Spinal cord (tissue), 9 donors: ENCODE measurements at regions not wholly inside any gene's neighbourhood (a gene's known extent, or its start where the extent isn't known, plus 50 kb on each side); places are given as distances from the start of the nearest gene placed in this dataset.
A peak's percentile ranks its signal among the peaks of the same experiment; 100 is the strongest.
"Not testable (repeated sequence)": the region's sequence is repeated elsewhere in the genome, so short reads cannot be mapped to it uniquely, and the experiment has no call there.

ENCODE experiments used
- DNase-seq, 6 donors: peaks; one replicate each; pipeline versions ENCODE4 v3.0.0 to v3.0.0-alpha.2; 2013 to 2015; ENCODE audit warnings: low spot score in 6 of 6, low read depth in 4 of 6
- H3K27ac ChIP-seq: one replicate; pipeline ENCODE4 v1.5.1; 2013; ENCODE audit warnings: low read depth, low read length, control low read depth
- H3K27me3 ChIP-seq: one replicate; pipeline ENCODE4 v1.6.1; 2013; ENCODE audit warnings: low read length; ENCODE audit not compliant: control insufficient read depth, insufficient read depth
- H3K36me3 ChIP-seq: one replicate; pipeline ENCODE4 v1.6.1; 2013; ENCODE audit warnings: low read length; ENCODE audit not compliant: control insufficient read depth, insufficient read depth
- H3K4me1 ChIP-seq: one replicate; pipeline ENCODE4 v1.6.1; 2013; ENCODE audit warnings: low read length; ENCODE audit not compliant: control insufficient read depth, insufficient read depth
- H3K4me3 ChIP-seq: one replicate; pipeline ENCODE4 v1.5.1; 2013; ENCODE audit warnings: low read depth, low read length, control low read depth
- H3K9me3 ChIP-seq: one replicate; pipeline ENCODE4 v1.6.1; 2013; ENCODE audit warnings: low read length; ENCODE audit not compliant: control insufficient read depth, insufficient read depth
- WGBS: methylation state at CpG from one replicate; pipeline ENCODE4 v1.1.5; 2013; ENCODE audit warnings: missing lambda C conversion rate; ENCODE audit not compliant: insufficient coverage; 5-methylcytosine and 5-hydroxymethylcytosine counted together
- donor health status: healthy.

DNA sequence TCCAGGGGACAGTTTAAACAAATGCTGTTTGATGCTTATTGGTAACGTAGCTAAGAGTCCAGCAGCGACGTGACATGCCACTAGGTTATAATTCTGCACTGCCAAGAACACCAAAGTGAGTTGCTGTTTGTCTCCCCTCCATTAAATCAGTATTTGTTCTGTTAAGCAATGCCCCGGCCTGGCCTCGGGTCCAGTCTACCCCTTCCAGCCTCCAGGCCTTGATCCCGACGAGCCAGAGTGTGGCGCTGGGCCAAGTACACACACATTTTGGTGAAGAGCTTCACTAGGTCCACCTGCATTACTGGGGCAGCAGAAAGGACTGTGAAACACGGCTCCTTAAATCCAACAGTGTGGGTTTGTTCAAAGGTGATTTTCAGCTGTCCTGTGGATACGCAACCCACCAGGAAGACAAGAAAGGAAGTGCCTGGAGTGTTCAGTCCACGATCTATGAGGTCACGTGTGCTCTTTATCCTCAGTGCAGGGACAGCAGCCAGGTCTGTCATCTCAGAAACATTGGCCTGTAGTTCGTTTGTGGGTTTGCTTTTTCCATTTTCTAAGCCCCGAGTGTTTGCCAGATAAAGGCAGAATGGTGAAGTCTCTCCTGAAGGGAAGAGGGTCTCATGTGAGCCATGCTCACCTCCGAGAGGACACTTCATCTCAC, 58.7 kb upstream of the GPR31 start:
- WGBS = 51% methylated on average over 9 of the region's 15 CpGs
- not testable (repeated sequence) for H3K4me3 ChIP-seq, DNase-seq

DNA sequence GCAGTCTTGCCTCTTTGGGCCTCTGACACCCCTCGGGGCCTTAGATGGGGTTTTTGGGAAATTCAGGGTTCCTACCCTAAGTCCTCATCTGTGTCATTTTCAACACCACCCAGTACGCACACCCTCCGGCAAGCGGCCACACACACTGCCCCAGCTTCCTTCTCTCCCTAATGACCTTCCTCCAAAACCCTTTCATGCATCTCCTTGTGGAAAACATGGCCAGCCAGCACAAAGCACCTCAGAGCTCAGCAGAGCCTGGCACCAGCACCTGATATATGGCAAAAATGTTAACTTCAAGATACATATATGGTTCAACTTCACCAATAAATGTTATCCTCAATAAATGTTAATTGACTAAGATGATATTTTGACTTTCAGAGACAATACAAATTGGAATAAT, 59.3 kb upstream of the GPR31 start:
- H3K4me1 ChIP-seq = peaks cover 11% of the 10 kb centered on the region
- WGBS = 96% methylated on average over 3 of the region's 4 CpGs
- not testable (repeated sequence) for H3K36me3 ChIP-seq, DNase-seq, H3K27me3 ChIP-seq, H3K27ac ChIP-seq, H3K4me3 ChIP-seq, H3K9me3 ChIP-seq

More for the DNA sequence above, 58.7 kb upstream of the GPR31 start:
- H3K9me3 ChIP-seq, H3K27me3 ChIP-seq, H3K27ac ChIP-seq, H3K36me3 ChIP-seq: not testable (repeated sequence)
- H3K4me1 ChIP-seq = peaks cover 11% of the 10 kb centered on the region

DNA sequence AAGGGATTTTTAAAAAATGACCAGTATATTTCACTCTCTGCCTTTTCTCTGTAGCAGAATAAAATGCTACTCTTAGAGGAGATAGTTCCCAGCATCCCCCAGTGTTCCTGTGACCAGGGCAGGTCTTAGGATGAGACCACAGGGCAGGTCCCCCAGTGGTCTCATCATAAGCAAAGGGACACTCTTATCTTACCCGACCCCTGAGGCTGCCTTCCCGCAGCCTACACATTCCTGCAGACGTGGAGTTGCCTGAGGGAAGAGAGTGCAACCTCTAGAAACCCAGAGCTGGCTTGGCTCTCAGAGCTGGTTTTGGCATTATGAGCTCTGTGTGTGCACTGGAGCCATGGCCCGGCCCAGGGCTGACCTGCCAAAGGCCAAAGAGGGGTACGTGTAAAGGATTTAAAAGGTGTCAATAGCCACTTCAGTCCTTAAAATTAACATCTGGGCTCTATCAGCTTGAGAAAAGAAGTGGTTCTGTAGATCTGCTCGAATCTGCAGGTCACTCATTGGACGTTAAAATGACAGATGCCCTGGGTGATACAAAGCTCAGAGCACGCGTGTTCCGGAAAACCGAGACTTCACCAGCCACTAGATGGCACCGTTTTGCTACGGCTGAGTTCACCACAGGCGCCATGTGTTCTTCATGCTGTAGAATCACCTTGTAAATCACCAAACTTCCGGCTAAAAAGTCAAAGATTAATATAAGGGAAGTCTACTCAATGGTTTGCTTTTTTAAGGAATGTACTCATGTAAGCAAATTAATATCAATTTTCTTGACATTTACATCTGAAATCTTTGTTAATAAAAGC, 60.4 kb upstream of the GPR31 start:
- not testable (repeated sequence) for H3K9me3 ChIP-seq, H3K4me1 ChIP-seq, H3K36me3 ChIP-seq, H3K4me3 ChIP-seq, H3K27me3 ChIP-seq, H3K27ac ChIP-seq
- no CpG with 5 or more reads among the region's 15 CpGs for WGBS
- DNase-seq = peak in 2 of 6 donors; percentile 65 to 77

- not testable (repeated sequence) for DNase-seq, H3K36me3 ChIP-seq
- WGBS = 75% methylated on average over 4 of the region's 4 CpGs
These were observed 61.3 kb upstream of the GPR31 start for GRCh38 chr6:167219079-167219478.

GRCh38 chr6:167219967-167220512, 62.3 kb upstream of the GPR31 start:
- H3K27ac ChIP-seq = no peak overlapping the region
- H3K27me3 ChIP-seq = no peaks in the 10 kb centered on the region
- H3K4me1 ChIP-seq = no peaks in the 10 kb centered on the region
- DNase-seq = peak in 3 of 6 donors; percentile 42 to 95 (median 60)
- H3K36me3 ChIP-seq = no peaks in the 10 kb centered on the region
- no peaks in the 10 kb centered on the region for H3K9me3 ChIP-seq
- 71% methylated on average over 14 of the region's 19 CpGs for WGBS
- no peak overlapping the region for H3K4me3 ChIP-seq

More at GRCh38 chr6:167219079-167219478, 61.3 kb upstream of the GPR31 start:
- H3K27me3 ChIP-seq, H3K9me3 ChIP-seq, H3K4me1 ChIP-seq, H3K4me3 ChIP-seq, H3K27ac ChIP-seq: not testable (repeated sequence)

DNA sequence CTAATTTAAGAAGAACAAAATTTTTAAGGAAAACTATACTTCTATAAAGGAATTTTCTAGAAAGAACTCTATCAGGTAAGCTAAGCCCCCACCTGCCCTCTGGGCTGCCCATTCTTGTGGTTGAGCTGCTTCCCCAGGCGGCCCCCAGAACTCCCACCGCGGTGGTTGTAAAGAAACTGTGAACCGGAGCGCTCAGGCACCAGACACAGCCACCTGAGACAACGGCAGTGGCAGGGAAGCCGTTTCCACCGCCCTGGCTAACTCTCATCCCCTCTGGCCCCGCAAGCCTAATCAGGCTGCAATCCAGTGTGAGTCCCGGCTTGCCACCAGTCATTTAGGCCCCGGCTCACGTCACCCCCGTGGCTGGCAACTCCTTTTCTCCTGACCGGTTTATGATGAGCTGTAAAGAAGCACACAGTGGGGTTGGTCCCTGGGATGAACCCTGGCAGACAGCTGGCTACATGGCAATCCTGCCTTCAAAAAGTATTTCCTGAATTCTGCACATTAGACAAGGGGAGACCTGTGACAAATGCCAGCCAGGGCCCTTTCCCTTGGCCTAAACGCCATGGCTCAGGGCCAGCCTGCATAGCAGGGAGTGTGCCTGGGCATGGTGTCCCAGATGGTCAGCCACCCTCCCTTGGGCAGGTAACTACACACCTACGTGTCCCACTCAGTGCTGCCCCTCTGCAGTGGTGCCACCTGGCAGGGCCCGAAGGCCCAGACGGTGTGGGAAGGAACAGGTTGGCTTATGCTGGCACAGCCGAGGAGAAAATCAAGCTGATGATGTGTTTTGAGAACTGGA, 63.8 kb upstream of the GPR31 start:
- H3K27me3 ChIP-seq = peaks cover 2% of the 10 kb centered on the region
- 53% methylated on average over 15 of the region's 19 CpGs for WGBS
- no peaks in the 10 kb centered on the region for H3K4me1 ChIP-seq
- H3K36me3 ChIP-seq = no peaks in the 10 kb centered on the region
- DNase-seq = no peak
- H3K27ac ChIP-seq = no peak overlapping the region
- H3K4me3 ChIP-seq = no peak overlapping the region
- no peaks in the 10 kb centered on the region for H3K9me3 ChIP-seq

DNA sequence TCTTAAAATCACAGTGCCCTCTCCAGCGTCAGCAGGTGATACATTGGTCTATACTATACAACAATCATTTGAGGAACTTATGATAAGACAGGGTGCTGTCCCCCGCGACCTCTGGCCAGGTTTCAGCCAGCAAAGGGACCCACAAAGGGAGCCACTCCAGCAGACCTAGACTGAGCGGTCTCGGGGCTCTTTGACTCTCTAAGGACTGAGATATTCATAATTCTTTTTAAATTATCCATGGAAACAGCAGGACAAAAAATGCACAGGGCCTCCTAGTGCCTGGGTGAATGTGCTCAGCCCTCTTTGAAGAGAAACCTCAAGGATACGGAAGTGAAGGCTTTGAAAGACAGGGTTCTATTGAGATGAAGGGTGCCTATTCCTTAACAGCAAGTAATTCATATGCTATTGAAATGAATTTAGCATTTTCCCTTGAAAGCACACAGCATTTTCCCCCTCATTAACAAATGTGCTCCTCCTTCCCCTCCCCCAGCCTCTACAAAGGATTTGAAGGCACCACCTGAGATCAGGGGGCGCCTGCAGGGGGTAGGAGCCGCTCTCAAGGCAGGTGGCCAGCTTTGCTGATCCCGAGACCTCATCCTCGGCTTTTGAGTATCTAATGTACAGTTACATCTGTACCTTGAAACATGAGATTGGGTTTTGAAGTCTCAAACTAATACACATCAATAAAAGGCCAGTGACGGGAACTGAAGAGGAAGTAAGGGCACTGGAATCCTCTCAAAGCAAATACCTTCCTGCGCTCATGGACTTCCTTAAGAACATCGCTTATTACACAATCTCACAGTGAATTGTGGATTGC, 65.3 kb upstream of the UNC93A start:
- not testable (repeated sequence) for H3K36me3 ChIP-seq, DNase-seq, H3K27me3 ChIP-seq, H3K4me3 ChIP-seq, H3K4me1 ChIP-seq, H3K9me3 ChIP-seq, H3K27ac ChIP-seq
- no CpG with 5 or more reads among the region's 13 CpGs for WGBS

- Histone ChIP-seq H3K27me3 (peaks cover 2% of the 10 kb centered on the region), H3K36me3 (no peaks in the 10 kb centered on the region), H3K27ac (no peak overlapping the region), H3K4me1 (no peaks in the 10 kb centered on the region), H3K9me3 (no peaks in the 10 kb centered on the region), H3K4me3 (no peak overlapping the region)
- 57% methylated on average over 1 of the region's 3 CpGs for WGBS
- peak in 1 of 6 donors; percentile 43 for DNase-seq
These were observed 64.8 kb upstream of the UNC93A start for GRCh38 chr6:167226383-167226685.

DNA sequence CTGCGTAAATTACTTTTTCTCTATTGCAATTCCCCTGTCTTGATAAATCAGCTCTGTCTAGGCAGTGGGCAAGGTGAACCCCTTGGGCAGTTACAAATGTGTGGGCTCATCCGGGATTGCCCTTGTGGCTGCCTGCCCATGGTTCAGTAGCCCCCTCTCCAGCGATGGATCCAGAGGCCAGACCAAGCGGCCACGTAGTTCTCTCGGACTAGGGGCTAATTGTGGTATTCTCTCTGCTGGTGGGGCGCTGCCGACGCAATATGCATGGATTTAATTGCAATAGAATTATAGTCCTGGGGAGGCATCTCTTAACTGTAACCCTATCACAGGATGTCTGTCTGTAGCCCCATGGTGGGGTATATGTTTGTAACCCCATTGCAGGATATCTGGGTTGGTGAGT, 64.3 kb upstream of the UNC93A start:
- H3K36me3 ChIP-seq = no peaks in the 10 kb centered on the region
- H3K27me3 ChIP-seq = peaks cover 2% of the 10 kb centered on the region
- 76% methylated on average over 7 of the region's 9 CpGs for WGBS
- H3K4me3 ChIP-seq = no peak overlapping the region
- no peaks in the 10 kb centered on the region for H3K4me1 ChIP-seq
- no peak overlapping the region for H3K27ac ChIP-seq
- DNase-seq = no peak
- no peaks in the 10 kb centered on the region for H3K9me3 ChIP-seq
